HCT116 (cell line): ENCODE measurements at regions not wholly inside any gene's neighbourhood (a gene's known extent, or its start where the extent isn't known, plus 50 kb on each side); places are given as distances from the start of the nearest gene placed in this dataset.

Experiments
- EGR1 ChIP-seq: IDR thresholded peaks from 2 replicates; pipeline ENCODE4 v1.6.1; 2012; ENCODE audit warnings: low read depth
- EZH2 ChIP-seq: fragments of 200-600 bp; sonication (generic); IDR thresholded peaks from 2 replicates; pipeline ENCODE4 v1.6.1; 2017; ENCODE audit warnings: antibody characterized with exemption, mixed run types
- SIN3A ChIP-seq: IDR thresholded peaks from 2 replicates; pipeline ENCODE4 v1.6.1; 2012; ENCODE audit warnings: low read depth
- TF ChIP-seq, protein P1 (sequence below), 3 experiments: fragments of 200-600 bp in 1 of 3; sonication (generic) in 1 of 3; IDR thresholded peaks in 2 of 3; conservative IDR thresholded peaks in 1 of 3; 2 replicates each; pipeline ENCODE4 v1.5.1; 2012 to 2017; ENCODE audit warnings: low read depth in 2 of 3, low read length in 2 of 3, antibody characterized with exemption in 1 of 3, borderline replicate concordance in 1 of 3, control low read depth in 1 of 3, mild to moderate bottlenecking in 1 of 3, mixed read lengths in 1 of 3, mixed run types in 1 of 3, moderate library complexity in 1 of 3; ENCODE audit not compliant: insufficient read depth in 1 of 3

- TF ChIP-seq, protein P1, sequence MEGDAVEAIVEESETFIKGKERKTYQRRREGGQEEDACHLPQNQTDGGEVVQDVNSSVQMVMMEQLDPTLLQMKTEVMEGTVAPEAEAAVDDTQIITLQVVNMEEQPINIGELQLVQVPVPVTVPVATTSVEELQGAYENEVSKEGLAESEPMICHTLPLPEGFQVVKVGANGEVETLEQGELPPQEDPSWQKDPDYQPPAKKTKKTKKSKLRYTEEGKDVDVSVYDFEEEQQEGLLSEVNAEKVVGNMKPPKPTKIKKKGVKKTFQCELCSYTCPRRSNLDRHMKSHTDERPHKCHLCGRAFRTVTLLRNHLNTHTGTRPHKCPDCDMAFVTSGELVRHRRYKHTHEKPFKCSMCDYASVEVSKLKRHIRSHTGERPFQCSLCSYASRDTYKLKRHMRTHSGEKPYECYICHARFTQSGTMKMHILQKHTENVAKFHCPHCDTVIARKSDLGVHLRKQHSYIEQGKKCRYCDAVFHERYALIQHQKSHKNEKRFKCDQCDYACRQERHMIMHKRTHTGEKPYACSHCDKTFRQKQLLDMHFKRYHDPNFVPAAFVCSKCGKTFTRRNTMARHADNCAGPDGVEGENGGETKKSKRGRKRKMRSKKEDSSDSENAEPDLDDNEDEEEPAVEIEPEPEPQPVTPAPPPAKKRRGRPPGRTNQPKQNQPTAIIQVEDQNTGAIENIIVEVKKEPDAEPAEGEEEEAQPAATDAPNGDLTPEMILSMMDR (IDR thresholded peaks at IDR 0.05 in 2 of 3, conservative IDR thresholded peaks at IDR 0.05 in 1 of 3; ENCODE audit: borderline replicate concordance in 1 of 3, insufficient read depth in 1 of 3, low read depth in 2 of 3, low read length in 2 of 3) = no peak
- TF ChIP-seq EGR1 = no peak
- no peak for TF ChIP-seq SIN3A
- no peak for TF ChIP-seq EZH2
These were observed 917.9 kb upstream of the CDH10 start for GRCh38 chr5:25562656-25563055.
